HL-60 (cell line): ENCODE measurements at regions not wholly inside any gene's neighbourhood (a gene's known extent, or its start where the extent isn't known, plus 50 kb on each side); places are given as distances from the start of the nearest gene placed in this dataset.

Experiments used
- DNase-seq, 2 experiments: peaks; one replicate each; pipeline ENCODE4 v3.0.0-alpha.2; 2010 to 2020; ENCODE audit warnings: low read depth in 1 of 2, low spot score in 1 of 2
- H3K27ac ChIP-seq: fragments of 250-450 bp; sonication (Bioruptor Pico); replicated peaks from 2 replicates; pipeline ENCODE4 v1.5.1; 2020; ENCODE audit warnings: mild to moderate bottlenecking, moderate library complexity
- H3K27me3 ChIP-seq: fragments of 250-450 bp; sonication (Bioruptor Pico); 2 replicates; pipeline ENCODE4 v1.5.1; 2021; ENCODE audit warnings: mild to moderate bottlenecking, moderate library complexity; ENCODE audit not compliant: insufficient read depth, poor library complexity, severe bottlenecking
- H3K4me3 ChIP-seq: replicated peaks from 2 replicates; pipeline ENCODE4 v1.5.1; 2011; ENCODE audit warnings: mild to moderate bottlenecking, control low read depth, low read length; ENCODE audit not compliant: insufficient read depth
- CTCF ChIP-seq: IDR thresholded peaks from one replicate; pipeline ENCODE4 v1.5.1; 2011; ENCODE audit warnings: low read length, control low read depth, inconsistent platforms; ENCODE audit not compliant: insufficient read depth
- GABPA ChIP-seq: IDR thresholded peaks from 2 replicates; pipeline ENCODE4 v1.6.1; 2012; ENCODE audit warnings: low read depth
- POLR2AphosphoS5 ChIP-seq: IDR thresholded peaks from 2 replicates; pipeline ENCODE4 v1.6.1; 2012; ENCODE audit warnings: low read depth
- REST ChIP-seq: IDR thresholded peaks from 2 replicates; pipeline ENCODE4 v1.6.1; 2012; ENCODE audit warnings: low read depth; ENCODE audit not compliant: insufficient replicate concordance
- SPI1 ChIP-seq: IDR thresholded peaks from 2 replicates; pipeline ENCODE4 v1.6.1; 2012; ENCODE audit warnings: low read depth, mild to moderate bottlenecking, borderline replicate concordance

- Histone ChIP-seq H3K27ac (no peak overlapping the region), H3K27me3 (no peaks in the 10 kb centered on the region), H3K4me3 (no peak overlapping the region)
- DNase-seq = no peak
- peak; percentile 12; the same call in 1 of the 2 replicates for TF ChIP-seq SPI1
- TF ChIP-seq GABPA = no peak
These were observed 83.9 kb upstream of the OLFM4 start for GRCh38 chr13:52944697-52945096.

- TF ChIP-seq SPI1 (no peak), POLR2AphosphoS5 (no peak), REST (no peak), CTCF (no peak), GABPA (no peak)
- DNase-seq = no peak
- no peak overlapping the region for H3K4me3 ChIP-seq
- H3K27ac ChIP-seq = no peak overlapping the region
- H3K27me3 ChIP-seq = peaks cover 8% of the 10 kb centered on the region
These were observed 89.6 kb upstream of the PCDH8 start for GRCh38 chr13:52938065-52938464.

- no peak overlapping the region for H3K4me3 ChIP-seq
These were observed 88.4 kb upstream of the PCDH8 start for GRCh38 chr13:52936806-52937205.

GRCh38 chr13:52934258-52934657 lies 85.8 kb upstream of the PCDH8 start:
- peaks cover 8% of the 10 kb centered on the region for H3K27me3 ChIP-seq
- no peak for DNase-seq
- no peak overlapping the region for H3K27ac ChIP-seq
- no peak overlapping the region for H3K4me3 ChIP-seq
- TF ChIP-seq REST (no peak), CTCF (no peak), GABPA (no peak), POLR2AphosphoS5 (no peak), SPI1 (no peak)

More at GRCh38 chr13:52936806-52937205, 88.4 kb upstream of the PCDH8 start:
- no peak for DNase-seq
- TF ChIP-seq CTCF = no peak
- no peak for TF ChIP-seq POLR2AphosphoS5
- TF ChIP-seq GABPA = no peak
- Histone ChIP-seq H3K27ac (no peak overlapping the region), H3K27me3 (peaks cover 8% of the 10 kb centered on the region)
